CD4-positive, alpha-beta T cell treated with Interleukin-6 at 100 ng/mL for 8 hours (primary cell): ENCODE measurements at regions not wholly inside any gene's neighbourhood (a gene's known extent, or its start where the extent isn't known, plus 50 kb on each side); places are given as distances from the start of the nearest gene placed in this dataset.
"Not testable (repeated sequence)": the region's sequence is repeated elsewhere in the genome, so short reads cannot be mapped to it uniquely, and the experiment has no call there.

Experiments
- DNase-seq: peaks from one replicate; pipeline ENCODE4 v3.0.0-alpha.2; 2020; ENCODE audit warnings: mixed read lengths, low spot score

DNA sequence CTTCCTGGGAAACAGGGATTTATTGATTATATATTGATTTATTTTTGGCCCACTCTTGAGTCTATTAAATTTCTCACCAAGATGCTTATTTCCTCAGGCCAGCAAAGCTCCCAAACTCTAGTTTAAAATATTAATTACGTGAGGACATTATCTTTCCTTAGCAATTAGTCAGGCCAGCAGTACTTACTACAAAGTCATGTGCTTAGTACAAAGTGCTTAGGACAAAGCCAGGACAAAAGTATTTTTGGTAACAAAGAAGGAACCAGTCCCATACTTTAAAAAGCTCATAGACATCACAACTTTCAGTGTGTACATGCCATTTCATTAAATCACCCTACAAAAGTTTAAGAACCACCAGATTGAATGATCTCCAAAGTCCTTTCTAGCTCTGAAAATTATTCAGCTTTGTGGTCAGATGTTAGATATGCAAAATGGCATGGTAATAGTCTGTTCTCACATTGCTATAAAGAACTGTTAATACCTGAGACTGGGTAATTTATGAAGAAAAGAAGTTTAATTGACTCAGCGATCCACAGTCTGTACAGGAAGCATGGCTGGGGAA lies 94.7 kb upstream of the PWP1 start:
- no peak for DNase-seq

DNA sequence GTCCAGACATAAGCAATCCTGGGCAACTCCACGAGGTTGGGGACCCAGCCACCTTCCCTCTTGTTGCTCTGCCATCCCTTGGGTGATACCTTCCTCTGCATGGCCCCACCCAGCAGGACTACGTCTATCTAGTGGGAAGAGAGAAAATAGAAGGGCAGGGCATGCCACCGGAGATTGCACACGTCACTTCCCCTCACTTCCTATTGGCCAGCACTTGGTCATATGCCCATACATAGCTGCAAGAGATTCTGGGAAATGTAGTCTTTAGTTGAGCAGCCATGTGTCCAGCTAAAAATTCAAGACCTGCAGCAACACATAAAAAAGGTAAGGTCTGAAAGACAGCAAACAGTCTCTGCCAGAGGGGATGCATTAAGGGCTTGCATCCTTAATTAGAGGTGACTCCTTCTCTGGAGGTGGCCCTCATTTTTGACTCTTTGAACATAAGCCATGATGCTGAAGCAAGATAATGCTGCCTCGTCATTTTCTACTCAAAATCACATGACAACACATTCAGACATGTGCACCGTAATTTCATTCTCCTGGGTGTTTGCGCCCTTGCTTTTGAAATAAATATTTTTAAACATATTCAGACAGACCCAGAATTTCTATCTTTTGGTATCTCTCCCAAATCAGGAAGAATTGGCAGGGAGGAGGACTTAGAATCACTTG lies 91.8 kb upstream of the PWP1 start:
- no peak for DNase-seq

DNA sequence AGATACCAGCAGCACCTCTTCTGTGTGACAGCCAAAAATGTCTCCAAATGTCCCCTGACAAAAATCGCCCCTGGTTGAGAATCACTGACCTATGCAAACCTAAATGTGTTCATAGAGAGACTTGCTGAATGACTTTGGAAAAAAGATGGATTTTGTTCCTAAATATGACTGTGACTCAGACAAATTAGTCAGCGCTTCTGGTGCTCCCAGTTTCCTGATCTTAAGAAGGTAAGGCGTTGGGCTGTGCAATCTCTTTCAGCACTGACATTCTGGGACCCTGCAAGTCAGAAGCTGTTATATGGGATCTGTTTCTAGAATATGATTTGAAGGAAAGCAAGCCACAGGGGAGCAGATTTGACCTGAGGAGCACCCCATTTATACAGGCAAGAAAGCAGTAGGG lies 90.6 kb upstream of the PWP1 start:
- DNase-seq: no peak

DNA sequence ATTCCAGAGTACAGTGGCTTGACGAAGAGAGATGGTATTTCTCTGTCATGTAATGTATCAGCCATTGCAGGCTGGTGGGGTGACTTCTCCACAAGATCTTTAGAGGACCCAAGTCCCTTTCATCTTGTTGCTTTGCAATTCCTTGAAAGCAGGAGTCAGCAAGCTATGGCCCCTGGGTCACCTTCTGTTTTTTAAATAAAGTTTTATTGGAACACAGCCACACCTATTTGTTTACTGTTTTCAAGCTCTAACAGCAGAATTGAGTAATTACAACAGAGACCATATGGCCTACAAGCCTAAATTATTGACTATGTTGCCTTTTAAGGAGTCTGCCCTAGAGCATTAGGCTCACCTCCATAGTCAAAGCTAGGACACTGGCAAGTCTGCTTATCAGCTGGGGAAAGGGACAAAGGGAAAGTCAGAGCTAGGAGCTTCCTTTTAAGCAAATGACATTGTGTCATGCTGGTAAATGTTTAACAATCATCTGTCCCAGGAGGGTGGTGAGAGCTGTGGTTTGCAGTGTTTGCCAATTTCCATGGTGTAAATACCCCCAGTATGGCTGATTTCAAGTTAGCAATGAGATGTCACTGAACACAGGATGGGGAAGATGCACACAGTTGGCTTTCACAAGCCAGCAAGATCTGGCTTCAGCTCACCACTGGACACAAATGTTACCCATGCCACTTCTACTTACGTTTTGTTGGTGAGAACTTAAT lies 87.7 kb upstream of the PWP1 start:
- DNase-seq: no peak

DNA sequence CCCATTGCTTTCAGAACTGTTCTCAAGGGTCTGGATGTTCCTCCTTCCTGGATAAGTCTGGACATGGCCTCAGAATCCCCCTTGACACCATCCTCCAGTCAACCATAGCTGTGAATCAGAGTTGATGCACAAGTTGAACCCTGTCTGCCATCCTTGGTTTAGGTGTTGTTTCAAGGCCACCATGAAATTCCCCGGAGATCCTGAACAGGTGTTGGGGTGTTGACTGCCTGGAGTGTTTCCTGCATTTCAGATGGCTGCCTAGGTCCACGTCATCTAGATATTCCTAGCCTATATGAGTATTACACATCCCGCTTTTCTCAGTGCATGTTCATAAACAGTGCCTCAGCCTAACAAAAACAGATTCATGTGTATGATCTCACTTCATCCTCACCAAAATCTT lies 86.7 kb upstream of the PWP1 start:
- no peak for DNase-seq

DNA sequence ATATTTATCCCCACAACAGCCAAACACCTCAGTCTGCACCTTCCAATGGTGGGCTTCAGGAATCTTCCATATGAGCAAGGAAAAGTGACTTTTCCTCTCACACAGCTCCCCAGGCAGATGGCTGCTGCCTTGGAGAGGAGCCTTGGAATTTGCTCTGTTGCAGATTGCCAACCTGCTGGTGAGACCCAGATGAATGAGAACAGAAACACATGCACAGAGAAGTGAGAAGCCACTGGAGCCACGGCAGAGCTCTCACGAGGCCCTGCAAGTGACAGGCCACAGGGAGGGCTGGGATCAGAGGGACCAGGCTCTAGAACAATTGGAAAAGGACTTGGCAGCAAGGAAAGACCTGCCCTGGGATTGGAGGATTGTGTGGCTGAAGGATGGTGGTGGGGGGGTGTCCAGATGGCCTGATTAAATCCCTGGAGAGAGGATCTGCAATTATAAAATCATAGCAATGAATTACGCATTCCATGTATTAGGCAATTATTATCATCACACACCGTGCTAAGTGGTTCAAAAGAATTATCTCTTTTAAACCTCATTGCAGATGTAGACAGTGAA lies 84.9 kb upstream of the PWP1 start:
- no peak for DNase-seq

DNA sequence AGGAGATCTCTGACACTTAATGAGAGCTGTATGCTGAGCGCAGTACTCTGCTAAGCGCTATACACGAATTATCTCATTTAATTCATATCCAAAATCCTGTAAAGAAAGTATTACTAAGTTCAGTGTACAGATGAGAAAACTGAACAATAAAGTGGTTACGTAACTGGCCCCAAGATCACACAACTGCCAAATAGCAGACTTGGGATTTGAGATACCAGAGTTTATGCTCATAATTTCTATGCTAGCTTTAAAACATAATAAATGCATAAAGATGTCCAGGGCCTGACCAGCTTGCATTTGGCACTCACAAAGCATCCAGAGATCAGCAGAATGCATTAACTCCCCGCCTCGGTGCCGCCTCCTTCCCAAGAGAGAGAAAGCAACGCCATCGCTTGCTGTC lies 83.2 kb upstream of the PWP1 start:
- DNase-seq: no peak

DNA sequence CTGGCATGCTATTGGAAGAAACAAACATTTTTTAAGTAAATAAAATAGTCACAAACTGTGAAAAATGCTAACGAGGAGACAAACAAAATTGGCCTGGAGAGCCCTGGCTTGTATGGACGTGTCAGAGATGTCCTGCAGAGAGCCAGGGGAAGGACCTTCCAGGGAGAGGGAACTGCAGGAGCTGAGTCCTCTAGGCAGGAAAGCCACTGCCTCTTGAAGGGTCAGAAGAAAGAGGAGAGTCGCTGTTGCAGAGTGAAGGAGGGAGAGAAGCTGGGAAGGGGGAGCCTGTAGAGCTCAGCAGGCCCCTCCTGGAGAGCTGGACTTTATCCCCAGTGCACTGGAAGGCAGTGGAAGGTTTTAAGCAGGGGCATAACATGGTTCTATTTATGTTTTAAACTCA lies 80.3 kb upstream of the PWP1 start:
- DNase-seq: no peak

DNA sequence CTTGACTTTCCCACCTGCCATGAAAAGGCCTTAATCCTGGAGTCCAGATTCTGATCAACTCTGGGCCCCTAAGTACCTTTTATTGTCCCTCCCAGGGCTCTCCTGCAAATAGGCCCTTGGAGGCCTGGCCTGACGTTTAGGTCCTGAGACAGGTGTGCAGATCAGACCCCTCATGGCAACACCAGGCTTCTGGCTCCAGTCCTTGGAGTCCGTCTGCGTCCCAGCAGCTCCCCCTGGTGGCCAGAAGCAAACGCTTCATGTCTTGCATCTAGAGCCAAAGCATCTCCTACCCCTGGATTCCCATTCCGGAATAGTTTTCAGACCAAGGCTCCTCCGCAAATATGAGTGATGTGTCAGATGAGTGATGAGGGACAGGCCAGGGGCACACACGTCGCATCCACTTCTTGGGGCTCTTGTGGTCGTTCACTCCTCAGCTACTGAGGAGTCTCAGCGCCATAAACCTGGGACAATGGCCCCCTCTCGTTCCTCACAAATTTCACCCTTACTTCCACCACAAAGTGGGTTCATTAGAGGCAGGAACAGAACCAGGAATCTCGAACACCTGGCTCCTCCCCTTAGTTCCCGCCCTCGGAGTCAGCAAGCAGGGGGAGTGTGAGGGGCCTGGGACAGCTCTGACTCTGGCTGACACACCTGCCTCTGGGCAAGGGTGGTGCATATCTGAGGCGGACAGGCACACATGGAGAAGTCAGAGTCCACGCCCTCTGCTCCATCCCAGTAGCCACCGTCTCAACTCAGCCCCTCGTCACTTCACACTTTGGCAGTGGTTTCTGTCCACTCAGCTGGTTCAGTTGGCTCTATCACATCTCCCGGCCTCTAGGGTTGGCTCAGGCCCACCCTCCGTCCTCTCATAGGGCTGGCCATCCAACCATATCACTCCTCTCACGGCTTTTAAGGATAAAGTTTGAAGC lies 77.9 kb upstream of the PWP1 start:
- DNase-seq: peak; percentile 76

DNA sequence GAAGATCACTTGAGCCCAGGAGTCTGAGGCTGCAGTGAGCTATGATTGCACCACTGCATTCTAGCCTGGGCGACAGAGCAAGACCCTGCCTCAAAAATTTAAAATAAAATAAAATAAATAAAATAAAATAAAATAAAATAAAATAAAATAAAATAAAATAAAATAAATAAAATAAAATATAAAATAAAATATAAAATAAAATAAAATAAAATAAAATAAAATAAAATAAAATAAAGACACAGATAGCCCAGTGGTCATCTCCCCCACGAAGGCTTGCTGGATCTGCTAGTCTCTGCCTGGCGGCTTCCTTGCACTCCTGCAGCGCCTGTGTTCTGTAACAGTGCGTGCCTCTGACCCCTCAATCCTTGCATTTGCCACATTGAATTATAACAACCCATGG lies 76.8 kb upstream of the PWP1 start:
- DNase-seq: not testable (repeated sequence)

DNA sequence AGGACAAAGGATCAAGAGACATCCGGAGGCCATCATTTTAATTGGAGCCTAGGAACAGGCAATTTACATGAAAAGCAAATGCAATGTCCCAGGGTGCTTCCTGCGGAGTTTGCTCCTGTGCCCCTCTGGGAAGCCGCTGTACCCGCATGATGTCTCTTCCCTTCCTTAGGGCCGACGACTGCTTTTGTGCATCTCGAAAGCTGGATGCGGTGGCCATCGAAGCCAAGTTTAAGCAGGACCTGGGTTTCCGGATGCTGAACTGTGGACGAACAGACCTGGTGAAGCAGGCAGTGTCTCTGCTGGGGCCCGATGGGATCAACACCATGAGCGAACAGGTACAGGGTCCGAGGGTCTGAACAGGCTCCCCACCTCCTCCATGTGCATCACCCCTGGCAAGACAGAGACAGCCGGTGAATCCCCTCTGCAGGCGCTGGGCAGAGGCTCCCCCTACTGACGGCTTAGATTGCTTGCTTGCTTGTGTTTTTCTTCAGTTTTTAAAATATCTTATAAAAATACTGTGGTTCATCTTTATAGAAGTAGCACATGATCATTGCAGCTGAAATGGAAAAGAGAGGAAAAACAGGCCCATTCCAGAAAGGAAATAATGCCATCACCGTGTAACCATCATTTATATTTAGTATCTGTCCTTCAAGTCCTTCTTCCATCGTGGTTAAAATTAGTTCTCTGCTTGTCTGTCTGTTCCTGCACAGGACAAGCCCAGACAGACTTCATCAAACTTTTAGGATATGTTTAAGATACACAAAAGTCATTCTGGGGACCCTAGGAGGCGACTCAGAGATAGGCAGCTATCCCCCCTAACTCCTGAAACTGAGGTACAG lies 75.4 kb upstream of the PWP1 start:
- no peak for DNase-seq

DNA sequence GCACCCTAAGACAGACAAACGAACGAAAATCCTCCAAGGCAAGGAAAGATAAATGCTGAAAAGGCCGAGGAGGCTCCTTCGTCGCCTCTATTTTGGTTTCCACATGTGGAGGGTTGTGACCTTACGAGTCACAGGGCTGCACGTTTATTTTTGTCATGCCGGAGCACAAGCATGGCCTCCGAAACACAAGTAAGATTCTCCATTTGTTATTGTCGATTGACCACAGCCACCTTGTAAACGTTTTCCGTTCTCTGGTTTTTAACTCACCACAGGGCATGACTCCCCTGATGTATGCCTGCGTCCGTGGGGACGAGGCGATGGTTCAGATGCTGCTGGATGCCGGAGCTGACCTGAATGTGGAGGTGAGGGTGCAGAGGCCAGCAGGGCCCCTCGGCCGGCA lies 73.1 kb upstream of the PWP1 start:
- no peak for DNase-seq

DNA sequence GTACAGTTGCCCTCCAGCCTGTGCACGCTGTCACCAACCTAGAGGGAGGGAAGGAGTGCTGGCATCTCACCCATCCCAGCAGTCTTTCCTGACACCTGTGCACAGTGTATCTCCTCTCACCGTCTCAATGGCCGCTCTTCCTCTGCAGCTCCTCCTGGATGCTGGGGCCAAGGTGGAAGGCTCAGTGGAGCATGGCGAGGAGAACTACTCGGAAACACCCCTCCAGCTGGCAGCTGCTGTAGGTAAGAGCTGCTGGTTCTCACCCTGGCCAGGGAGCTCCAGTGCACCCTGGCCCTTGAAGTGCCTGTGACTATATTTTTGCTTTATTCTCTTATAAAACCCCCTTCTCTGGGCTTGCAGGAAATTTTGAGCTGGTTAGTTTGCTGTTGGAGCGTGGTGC lies 68.7 kb upstream of the PWP1 start:
- DNase-seq: no peak

DNA sequence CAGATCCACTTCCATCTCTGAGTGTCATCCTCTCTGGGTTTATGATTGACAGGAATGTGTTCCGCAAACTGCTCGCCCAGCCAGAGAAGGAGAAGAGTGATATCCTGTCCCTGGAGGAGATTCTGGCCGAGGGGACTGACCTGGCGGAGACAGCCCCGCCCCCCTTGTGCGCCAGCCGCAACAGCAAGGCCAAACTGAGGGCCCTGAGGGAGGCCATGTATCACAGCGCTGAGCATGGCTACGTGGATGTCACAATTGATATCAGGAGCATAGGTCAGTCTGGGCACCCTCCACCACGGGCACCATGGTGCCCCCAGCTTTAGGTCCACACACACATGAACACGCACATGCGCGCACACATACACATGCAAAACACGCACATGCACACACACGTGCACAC lies 67.5 kb upstream of the PWP1 start:
- DNase-seq: no peak

DNA sequence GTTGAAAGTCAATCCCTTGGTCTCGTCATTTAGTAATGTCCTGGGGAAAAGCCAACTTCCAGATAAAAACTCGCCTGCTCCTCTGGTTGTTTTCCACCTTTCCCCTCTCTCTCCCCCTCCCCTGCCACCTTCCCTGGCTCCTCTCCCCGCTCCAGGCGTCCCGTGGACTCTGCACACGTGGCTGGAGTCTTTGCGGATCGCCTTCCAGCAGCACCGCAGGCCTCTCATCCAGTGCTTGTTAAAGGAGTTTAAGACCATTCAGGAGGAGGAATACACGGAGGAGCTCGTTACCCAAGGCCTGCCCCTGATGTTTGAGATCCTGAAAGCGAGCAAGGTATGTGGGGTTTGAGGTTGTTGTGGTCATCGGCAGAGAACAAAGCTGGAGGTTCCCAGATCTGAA lies 65.8 kb upstream of the PWP1 start:
- no peak for DNase-seq

DNA sequence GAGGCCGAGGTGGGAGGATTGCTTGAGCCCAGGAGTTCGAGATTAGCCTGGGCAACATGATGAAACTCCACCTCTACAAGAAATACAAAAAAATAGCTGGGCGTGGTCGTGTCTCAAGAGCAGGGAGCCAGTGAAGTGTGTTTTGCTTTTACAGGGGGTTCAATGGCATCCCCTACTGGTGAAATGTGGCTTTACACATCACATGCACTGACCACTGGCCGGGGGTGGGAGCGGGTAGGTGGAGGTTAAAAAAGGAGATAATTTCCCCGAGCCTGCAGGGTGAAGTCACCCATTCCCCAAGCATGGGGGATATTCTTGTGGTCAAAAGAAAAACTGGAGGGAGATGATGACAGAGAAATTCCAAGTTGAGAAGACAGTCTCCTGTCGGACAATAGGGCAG lies 63.6 kb upstream of the PWP1 start:
- DNase-seq: no peak

DNA sequence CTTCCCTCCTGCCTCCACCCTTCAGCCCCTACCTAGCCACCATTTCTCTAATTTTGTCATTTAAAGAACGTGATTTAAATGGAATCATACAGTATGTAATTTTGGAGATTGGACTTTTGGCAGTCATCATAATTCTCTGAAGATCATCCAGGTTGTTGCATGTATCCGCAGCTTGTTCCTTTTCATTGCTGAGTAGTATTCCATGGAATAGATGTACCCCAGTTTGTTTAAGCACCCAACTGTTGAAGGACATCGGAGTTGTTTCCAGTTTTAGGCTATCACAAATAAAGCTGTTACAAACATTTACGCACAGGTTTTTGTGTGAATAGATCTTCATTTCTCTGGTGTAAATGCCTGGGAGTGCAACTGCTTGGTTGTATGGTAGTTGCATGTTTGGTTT lies 61.1 kb upstream of the PWP1 start:
- DNase-seq: no peak

DNA sequence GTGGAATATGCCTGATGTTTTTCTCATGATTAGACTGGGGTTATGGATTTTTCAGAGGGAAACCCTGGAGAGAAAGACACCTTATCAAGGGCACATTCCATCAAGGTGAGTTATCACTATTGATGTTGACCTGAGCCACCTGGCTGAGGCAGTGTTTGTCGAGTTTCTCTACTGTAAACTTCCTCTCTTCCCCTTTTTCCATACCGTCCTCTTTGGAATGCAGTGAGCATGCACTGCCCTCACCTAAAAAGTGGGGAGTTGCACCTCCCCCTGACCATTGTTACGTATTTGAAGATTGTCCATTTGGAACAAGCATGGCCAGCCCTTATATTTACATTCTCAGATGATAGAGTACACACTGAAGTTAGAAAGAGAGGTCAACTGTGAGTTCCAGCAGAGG lies 53.9 kb upstream of the PWP1 start:
- no peak for DNase-seq

DNA sequence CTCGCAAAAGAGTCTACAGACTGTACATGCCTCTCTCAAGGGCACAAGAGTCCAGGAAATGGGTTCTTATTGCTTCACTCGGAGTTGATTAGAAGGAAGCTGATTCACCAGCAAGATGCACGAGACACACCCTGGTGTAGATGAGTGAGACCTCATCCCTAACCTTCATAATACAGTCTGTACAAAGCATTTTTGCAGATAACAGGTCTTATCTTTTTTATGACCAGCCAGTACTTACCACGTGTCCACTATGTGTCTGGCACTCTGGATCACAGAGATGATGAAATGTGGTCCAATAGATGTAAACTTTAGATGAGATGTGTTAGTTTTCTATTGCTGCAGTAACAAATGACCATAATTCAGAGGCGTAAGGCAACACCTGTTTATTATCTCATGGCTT lies 53.4 kb upstream of the PWP1 start:
- DNase-seq: no peak

DNA sequence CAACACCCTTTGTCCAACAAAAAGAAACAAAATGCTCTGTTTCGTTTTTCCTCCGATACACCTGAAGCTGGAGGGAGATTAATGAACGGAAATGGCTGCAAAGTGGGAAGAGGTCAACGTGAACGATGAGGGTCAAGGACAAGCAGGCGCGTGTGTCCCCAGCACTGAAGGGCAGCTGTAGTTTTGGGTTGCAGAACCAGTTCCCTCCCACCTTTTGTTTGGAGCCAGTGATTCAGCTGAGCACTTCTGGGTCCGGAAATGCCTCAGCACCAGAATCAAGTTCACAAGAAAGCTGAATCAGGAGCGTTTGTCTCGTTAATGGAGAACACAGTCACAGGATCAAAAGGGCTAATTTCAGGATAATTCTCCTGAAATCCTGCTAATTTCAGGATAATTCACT lies 51.1 kb upstream of the PWP1 start:
- DNase-seq: no peak

DNA sequence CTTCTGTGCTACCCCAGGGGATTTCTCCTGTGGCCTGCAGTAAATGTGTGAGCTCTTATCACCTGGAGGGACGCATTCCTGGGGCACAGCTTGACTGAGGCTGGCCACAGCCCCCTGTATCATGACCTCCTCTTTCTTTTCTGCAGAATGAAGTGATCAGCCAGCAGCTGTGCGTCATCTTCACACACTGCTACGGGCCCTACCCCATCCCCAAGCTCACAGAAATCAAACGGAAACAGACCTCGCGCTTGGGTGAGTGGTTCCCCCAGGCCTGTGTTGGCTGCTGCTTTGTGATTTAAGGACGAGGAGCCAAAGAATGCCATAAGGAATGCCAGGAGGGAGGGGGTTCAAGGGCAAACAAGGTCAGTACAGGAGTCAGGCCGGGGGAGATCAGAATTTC lies 50.5 kb upstream of the PWP1 start:
- DNase-seq: no peak
